ENCODE measurements at regions not wholly inside any gene's neighbourhood (a gene's known extent, or its start where the extent isn't known, plus 50 kb on each side); places are given as distances from the start of the nearest gene placed in this dataset.

- H3K4me1 ChIP-seq (ENCODE audit: control insufficient read depth, insufficient read depth, low read length), result no peaks in the 10 kb centered on the region
- TF ChIP-seq, protein P1, sequence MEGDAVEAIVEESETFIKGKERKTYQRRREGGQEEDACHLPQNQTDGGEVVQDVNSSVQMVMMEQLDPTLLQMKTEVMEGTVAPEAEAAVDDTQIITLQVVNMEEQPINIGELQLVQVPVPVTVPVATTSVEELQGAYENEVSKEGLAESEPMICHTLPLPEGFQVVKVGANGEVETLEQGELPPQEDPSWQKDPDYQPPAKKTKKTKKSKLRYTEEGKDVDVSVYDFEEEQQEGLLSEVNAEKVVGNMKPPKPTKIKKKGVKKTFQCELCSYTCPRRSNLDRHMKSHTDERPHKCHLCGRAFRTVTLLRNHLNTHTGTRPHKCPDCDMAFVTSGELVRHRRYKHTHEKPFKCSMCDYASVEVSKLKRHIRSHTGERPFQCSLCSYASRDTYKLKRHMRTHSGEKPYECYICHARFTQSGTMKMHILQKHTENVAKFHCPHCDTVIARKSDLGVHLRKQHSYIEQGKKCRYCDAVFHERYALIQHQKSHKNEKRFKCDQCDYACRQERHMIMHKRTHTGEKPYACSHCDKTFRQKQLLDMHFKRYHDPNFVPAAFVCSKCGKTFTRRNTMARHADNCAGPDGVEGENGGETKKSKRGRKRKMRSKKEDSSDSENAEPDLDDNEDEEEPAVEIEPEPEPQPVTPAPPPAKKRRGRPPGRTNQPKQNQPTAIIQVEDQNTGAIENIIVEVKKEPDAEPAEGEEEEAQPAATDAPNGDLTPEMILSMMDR (tag by site-specific recombination; IDR thresholded peaks at IDR 0.05), result no peak
- no peak for TF ChIP-seq ZNF404 (tag by site-specific recombination; IDR thresholded peaks at IDR 0.05)
- TF ChIP-seq HOXA7 (CRISPR knock-in tag; IDR thresholded peaks at IDR 0.05; ENCODE audit: borderline replicate concordance), result no peak
- TF ChIP-seq, protein P2, sequence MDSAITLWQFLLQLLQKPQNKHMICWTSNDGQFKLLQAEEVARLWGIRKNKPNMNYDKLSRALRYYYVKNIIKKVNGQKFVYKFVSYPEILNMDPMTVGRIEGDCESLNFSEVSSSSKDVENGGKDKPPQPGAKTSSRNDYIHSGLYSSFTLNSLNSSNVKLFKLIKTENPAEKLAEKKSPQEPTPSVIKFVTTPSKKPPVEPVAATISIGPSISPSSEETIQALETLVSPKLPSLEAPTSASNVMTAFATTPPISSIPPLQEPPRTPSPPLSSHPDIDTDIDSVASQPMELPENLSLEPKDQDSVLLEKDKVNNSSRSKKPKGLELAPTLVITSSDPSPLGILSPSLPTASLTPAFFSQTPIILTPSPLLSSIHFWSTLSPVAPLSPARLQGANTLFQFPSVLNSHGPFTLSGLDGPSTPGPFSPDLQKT (IDR thresholded peaks at IDR 0.05; ENCODE audit: borderline replicate concordance, low read depth, low read length), result no peak
- TF ChIP-seq ZNF549 (tag by site-specific recombination; IDR thresholded peaks at IDR 0.05), result no peak
- TF ChIP-seq, protein P3, sequence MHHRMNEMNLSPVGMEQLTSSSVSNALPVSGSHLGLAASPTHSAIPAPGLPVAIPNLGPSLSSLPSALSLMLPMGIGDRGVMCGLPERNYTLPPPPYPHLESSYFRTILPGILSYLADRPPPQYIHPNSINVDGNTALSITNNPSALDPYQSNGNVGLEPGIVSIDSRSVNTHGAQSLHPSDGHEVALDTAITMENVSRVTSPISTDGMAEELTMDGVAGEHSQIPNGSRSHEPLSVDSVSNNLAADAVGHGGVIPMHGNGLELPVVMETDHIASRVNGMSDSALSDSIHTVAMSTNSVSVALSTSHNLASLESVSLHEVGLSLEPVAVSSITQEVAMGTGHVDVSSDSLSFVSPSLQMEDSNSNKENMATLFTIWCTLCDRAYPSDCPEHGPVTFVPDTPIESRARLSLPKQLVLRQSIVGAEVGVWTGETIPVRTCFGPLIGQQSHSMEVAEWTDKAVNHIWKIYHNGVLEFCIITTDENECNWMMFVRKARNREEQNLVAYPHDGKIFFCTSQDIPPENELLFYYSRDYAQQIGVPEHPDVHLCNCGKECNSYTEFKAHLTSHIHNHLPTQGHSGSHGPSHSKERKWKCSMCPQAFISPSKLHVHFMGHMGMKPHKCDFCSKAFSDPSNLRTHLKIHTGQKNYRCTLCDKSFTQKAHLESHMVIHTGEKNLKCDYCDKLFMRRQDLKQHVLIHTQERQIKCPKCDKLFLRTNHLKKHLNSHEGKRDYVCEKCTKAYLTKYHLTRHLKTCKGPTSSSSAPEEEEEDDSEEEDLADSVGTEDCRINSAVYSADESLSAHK (tag by site-specific recombination; IDR thresholded peaks at IDR 0.05), result no peak
- TF ChIP-seq ZNF169 (tag by site-specific recombination; IDR thresholded peaks at IDR 0.05), result no peak
- TF ChIP-seq KLF17 (tag by site-specific recombination; IDR thresholded peaks at IDR 0.05), result no peak
- no peak for TF ChIP-seq ZNF843 (tag by site-specific recombination; IDR thresholded peaks at IDR 0.05)
- no peak for TF ChIP-seq GLIS2 (tag by site-specific recombination; IDR thresholded peaks at IDR 0.05)
- no peak for TF ChIP-seq ZFP3 (tag by site-specific recombination; IDR thresholded peaks at IDR 0.05; ENCODE audit: low read depth)
- no peak for TF ChIP-seq HOXD13 (CRISPR knock-in tag; IDR thresholded peaks at IDR 0.05; ENCODE audit: borderline replicate concordance)
- TF ChIP-seq ZNF501 (tag by site-specific recombination; IDR thresholded peaks at IDR 0.05), result no peak
- TF ChIP-seq IKZF3 (tag by site-specific recombination; IDR thresholded peaks at IDR 0.05), result no peak
- TF ChIP-seq ZBTB11 (tag by site-specific recombination; conservative IDR thresholded peaks at IDR 0.05; ENCODE audit: low read depth), result no peak
- TF ChIP-seq TCF7L2 (IDR thresholded peaks at IDR 0.05; ENCODE audit: borderline replicate concordance, low read depth, low read length), result no peak
- TF ChIP-seq ZNF223 (tag by site-specific recombination; IDR thresholded peaks at IDR 0.05), result no peak
- no peak for TF ChIP-seq EGR2 (tag by site-specific recombination; IDR thresholded peaks at IDR 0.05; ENCODE audit: low read depth)
- TF ChIP-seq, protein P4, sequence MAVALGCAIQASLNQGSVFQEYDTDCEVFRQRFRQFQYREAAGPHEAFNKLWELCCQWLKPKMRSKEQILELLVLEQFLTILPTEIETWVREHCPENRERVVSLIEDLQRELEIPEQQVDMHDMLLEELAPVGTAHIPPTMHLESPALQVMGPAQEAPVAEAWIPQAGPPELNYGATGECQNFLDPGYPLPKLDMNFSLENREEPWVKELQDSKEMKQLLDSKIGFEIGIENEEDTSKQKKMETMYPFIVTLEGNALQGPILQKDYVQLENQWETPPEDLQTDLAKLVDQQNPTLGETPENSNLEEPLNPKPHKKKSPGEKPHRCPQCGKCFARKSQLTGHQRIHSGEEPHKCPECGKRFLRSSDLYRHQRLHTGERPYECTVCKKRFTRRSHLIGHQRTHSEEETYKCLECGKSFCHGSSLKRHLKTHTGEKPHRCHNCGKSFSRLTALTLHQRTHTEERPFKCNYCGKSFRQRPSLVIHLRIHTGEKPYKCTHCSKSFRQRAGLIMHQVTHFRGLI (tag by site-specific recombination; IDR thresholded peaks at IDR 0.05), result no peak
- TF ChIP-seq ZNF580 (tag by site-specific recombination; IDR thresholded peaks at IDR 0.05), result no peak
- H3K9me3 ChIP-seq (ENCODE audit: control insufficient read depth, insufficient read depth, low read depth, low read length), result no peaks in the 10 kb centered on the region
- ChIA-PET CTCF (no interaction called here), POLR2A (no interaction called here)
- no peaks in the 10 kb centered on the region for H3K36me3 ChIP-seq (ENCODE audit: control insufficient read depth in 2 of 2, insufficient read depth in 1 of 2, low read length in 2 of 2)
- H3K4me3 ChIP-seq (ENCODE audit: low read depth, low read length), result no peak overlapping the region
- no peak overlapping the region for H3K27ac ChIP-seq (ENCODE audit: extremely low read depth, low read depth, low read length)
These were observed 982.0 kb upstream of the ZEB2 start for GRCh38 chr2:145501920-145502319.

Data from HEK293 (cell line).